ENCODE measurements at regions not wholly inside any gene's neighbourhood (a gene's known extent, or its start where the extent isn't known, plus 50 kb on each side); places are given as distances from the start of the nearest gene placed in this dataset.

DNA sequence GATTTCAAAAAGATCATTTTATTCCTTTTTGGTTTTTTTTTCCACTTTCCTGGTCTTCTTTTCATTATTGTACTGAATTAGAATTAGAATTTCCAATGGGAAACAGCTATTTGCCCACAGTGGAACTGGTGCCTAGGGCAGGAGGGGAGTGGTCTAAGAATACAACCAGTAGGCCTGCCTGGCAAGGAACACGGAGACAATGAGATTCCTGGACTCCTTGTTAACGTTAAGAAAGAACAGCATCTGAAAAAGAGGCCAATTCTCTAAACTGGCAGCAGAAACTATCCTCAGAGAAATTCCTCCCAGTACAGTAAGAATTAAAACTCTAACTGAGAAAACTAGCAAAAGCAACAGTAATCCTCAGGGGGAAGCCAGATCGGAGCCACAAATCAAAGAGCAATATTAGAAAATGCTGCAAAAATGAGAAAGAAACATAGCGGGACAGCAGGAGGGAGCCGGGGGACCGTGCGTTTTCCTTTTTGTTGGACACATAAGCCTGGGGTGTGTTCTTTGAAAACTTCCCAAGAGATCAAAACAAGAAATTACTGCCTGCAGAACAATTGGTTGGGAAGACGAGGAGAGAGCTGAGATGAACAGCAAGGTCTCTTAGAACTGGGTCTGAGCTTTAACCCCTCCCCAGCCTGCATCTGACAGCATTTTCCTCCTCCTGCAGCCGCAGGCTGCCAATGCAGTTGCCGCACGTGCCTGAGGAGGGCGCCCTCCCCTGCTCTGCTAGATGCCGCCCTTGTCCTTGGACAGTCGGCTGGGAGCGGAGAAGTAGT lies 776.0 kb downstream of the TSN start:
- Mint-ChIP-seq H3K27ac (no peak overlapping the region), H3K4me1 (no peaks in the 10 kb centered on the region), H3K27me3 (ENCODE audit: low read depth in 2 of 2) (no peaks in the 10 kb centered on the region), H3K36me3 (no peaks in the 10 kb centered on the region), H3K4me3 (no peak overlapping the region), H3K9me3 (peaks cover 6 to 15% of the 10 kb centered on the region in 2 donors)
- TF ChIP-seq, protein P1, sequence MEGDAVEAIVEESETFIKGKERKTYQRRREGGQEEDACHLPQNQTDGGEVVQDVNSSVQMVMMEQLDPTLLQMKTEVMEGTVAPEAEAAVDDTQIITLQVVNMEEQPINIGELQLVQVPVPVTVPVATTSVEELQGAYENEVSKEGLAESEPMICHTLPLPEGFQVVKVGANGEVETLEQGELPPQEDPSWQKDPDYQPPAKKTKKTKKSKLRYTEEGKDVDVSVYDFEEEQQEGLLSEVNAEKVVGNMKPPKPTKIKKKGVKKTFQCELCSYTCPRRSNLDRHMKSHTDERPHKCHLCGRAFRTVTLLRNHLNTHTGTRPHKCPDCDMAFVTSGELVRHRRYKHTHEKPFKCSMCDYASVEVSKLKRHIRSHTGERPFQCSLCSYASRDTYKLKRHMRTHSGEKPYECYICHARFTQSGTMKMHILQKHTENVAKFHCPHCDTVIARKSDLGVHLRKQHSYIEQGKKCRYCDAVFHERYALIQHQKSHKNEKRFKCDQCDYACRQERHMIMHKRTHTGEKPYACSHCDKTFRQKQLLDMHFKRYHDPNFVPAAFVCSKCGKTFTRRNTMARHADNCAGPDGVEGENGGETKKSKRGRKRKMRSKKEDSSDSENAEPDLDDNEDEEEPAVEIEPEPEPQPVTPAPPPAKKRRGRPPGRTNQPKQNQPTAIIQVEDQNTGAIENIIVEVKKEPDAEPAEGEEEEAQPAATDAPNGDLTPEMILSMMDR (IDR thresholded peaks at IDR 0.05) = no peak
- no peaks in the 10 kb centered on the region for H3K9me3 ChIP-seq (ENCODE audit: control insufficient read depth, insufficient read depth, low read length)
- H3K36me3 ChIP-seq (ENCODE audit: control insufficient read depth, insufficient read depth, low read length) = no peaks in the 10 kb centered on the region
- no peak for ATAC-seq
- no peak overlapping the region for H3K4me3 ChIP-seq (ENCODE audit: low read length)
- no peaks in the 10 kb centered on the region for H3K27me3 ChIP-seq (ENCODE audit: control insufficient read depth, insufficient read depth, low read length)
- intact Hi-C loops (cut with micrococcal nuclease) = no loop called here
- DNase-seq = no peak
- 96% methylated on average over 13 of the region's 15 CpGs for WGBS (ENCODE audit: insufficient coverage)
- no peak overlapping the region for H3K27ac ChIP-seq (ENCODE audit: low read length)
- H3K4me1 ChIP-seq (ENCODE audit: control insufficient read depth, insufficient read depth, low read length) = no peaks in the 10 kb centered on the region

DNA sequence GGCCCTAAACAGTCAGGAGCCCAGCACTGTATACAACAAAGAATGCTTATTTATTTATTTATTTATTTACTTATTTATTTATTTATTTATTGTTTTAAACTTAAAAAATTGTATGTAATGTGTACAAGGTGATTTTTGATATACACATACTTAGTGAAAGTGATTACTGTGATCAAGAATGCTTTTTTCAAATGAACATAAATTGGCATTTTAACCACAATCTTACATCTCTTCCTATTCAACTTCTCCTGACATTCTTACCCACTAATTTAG lies 776.6 kb downstream of the TSN start:
- Histone ChIP-seq H3K27ac (ENCODE audit: low read length) (no peak overlapping the region), H3K9me3 (ENCODE audit: control insufficient read depth, insufficient read depth, low read length) (no peaks in the 10 kb centered on the region), H3K27me3 (ENCODE audit: control insufficient read depth, insufficient read depth, low read length) (no peaks in the 10 kb centered on the region), H3K36me3 (ENCODE audit: control insufficient read depth, insufficient read depth, low read length) (no peaks in the 10 kb centered on the region), H3K4me3 (ENCODE audit: low read length) (no peak overlapping the region), H3K4me1 (ENCODE audit: control insufficient read depth, insufficient read depth, low read length) (no peaks in the 10 kb centered on the region)
- H3K4me3 Mint-ChIP-seq = no peak overlapping the region
- no peaks in the 10 kb centered on the region for H3K27me3 Mint-ChIP-seq (ENCODE audit: low read depth in 2 of 2)
- intact Hi-C loops (cut with micrococcal nuclease) = no loop called here
- H3K36me3 Mint-ChIP-seq = no peaks in the 10 kb centered on the region
- no peak overlapping the region for H3K27ac Mint-ChIP-seq
- ATAC-seq (no peak), DNase-seq (no peak)
- TF ChIP-seq, protein P1 (IDR thresholded peaks at IDR 0.05) = no peak
- peaks cover 4 to 12% of the 10 kb centered on the region in 2 donors for H3K9me3 Mint-ChIP-seq
- no peaks in the 10 kb centered on the region for H3K4me1 Mint-ChIP-seq

DNA sequence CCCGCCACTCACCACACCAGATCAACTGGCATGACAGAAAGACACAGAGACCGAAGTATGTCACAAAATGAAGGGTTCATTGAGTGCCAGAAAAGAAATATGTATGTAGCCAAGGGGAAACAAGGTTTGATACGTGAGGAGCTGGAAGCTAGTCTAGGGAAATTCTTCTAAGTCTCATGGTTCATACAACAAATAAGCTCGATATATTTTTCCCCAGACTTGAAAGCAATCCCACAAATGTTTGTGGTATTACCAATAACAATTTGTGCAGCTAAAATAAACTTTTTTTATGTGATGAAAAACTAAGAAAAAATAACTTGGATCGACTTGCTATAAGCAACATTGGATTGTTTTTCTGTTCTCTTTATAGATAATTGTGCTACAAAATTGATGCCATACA lies 777.0 kb downstream of the TSN start:
- Histone ChIP-seq H3K36me3 (ENCODE audit: control insufficient read depth, insufficient read depth, low read length) (no peaks in the 10 kb centered on the region), H3K4me1 (ENCODE audit: control insufficient read depth, insufficient read depth, low read length) (no peaks in the 10 kb centered on the region), H3K4me3 (ENCODE audit: low read length) (no peak overlapping the region), H3K27ac (ENCODE audit: low read length) (no peak overlapping the region), H3K27me3 (ENCODE audit: control insufficient read depth, insufficient read depth, low read length) (no peaks in the 10 kb centered on the region), H3K9me3 (ENCODE audit: control insufficient read depth, insufficient read depth, low read length) (no peaks in the 10 kb centered on the region)
- no peak for ATAC-seq
- Mint-ChIP-seq H3K27me3 (ENCODE audit: low read depth in 2 of 2) (no peaks in the 10 kb centered on the region), H3K4me3 (no peak overlapping the region), H3K4me1 (no peaks in the 10 kb centered on the region), H3K36me3 (no peaks in the 10 kb centered on the region), H3K9me3 (peaks cover 4 to 12% of the 10 kb centered on the region in 2 donors), H3K27ac (no peak overlapping the region)
- intact Hi-C loops (cut with micrococcal nuclease) = no loop called here
- no peak for DNase-seq
- 84% methylated on average over 3 of the region's 5 CpGs for WGBS (ENCODE audit: insufficient coverage)
- TF ChIP-seq, protein P1 (IDR thresholded peaks at IDR 0.05) = no peak

DNA sequence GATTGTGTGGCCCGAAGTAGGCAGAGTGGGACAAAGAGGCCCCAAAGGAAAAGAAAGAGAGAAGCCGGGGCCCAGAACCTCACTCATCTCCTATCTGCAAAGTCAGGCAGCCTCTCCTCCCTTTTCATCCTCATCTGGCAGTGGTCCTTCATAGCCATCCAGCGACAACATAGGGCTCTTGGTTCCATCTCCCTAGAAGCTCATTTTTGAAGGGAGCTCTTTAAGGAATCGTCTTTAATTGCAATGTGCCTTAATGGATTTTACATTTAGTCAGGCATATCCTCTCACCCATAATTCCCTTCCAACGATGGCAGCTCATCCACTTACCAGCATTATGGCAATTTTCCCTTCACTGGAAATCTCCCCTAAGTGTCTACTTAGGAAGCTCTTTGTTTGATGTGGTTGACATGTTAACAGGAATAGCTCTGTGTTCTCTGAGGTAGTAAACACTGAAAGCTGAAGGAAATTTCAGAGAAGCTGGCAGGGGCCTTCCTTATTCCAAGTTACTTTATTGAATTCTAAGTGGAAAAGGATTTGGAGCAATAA lies 780.6 kb downstream of the TSN start:
- Histone ChIP-seq H3K4me1 (ENCODE audit: control insufficient read depth, insufficient read depth, low read length) (no peaks in the 10 kb centered on the region), H3K36me3 (ENCODE audit: control insufficient read depth, insufficient read depth, low read length) (no peaks in the 10 kb centered on the region), H3K27ac (ENCODE audit: low read length) (no peak overlapping the region), H3K9me3 (ENCODE audit: control insufficient read depth, insufficient read depth, low read length) (no peaks in the 10 kb centered on the region), H3K4me3 (ENCODE audit: low read length) (no peak overlapping the region), H3K27me3 (ENCODE audit: control insufficient read depth, insufficient read depth, low read length) (no peaks in the 10 kb centered on the region)
- no peaks in the 10 kb centered on the region for H3K4me1 Mint-ChIP-seq
- no peaks in the 10 kb centered on the region for H3K36me3 Mint-ChIP-seq
- no peaks in the 10 kb centered on the region for H3K27me3 Mint-ChIP-seq (ENCODE audit: low read depth in 2 of 2)
- ATAC-seq = no peak
- no peak overlapping the region for H3K4me3 Mint-ChIP-seq
- intact Hi-C loops (cut with micrococcal nuclease) = no loop called here
- no peak overlapping the region for H3K27ac Mint-ChIP-seq
- TF ChIP-seq, protein P1 (IDR thresholded peaks at IDR 0.05) = no peak
- DNase-seq = no peak
- WGBS (ENCODE audit: insufficient coverage) = 86% methylated on average over 2 of the region's 5 CpGs
- H3K9me3 Mint-ChIP-seq = peaks cover 4 to 11% of the 10 kb centered on the region in 2 donors

Measured in natural killer cell (primary cell).